Panc1 (cell line): ENCODE measurements at regions not wholly inside any gene's neighbourhood (a gene's known extent, or its start where the extent isn't known, plus 50 kb on each side); places are given as distances from the start of the nearest gene placed in this dataset.

Source experiments
- ATAC-seq: fragments of 200-7000 bp; cut with Tn5 transposase; 2 replicates; pipeline ENCODE4 v1.9.1; 2020; ENCODE audit warnings: mild to moderate bottlenecking, moderate library complexity
- BruUV-seq: library from RNA; stranded (reverse); fragments of 400-500 nt; replicated peaks from 2 replicates; lab custom pipeline; 2021; lab: Mats Ljungman, UMichigan
- CTCF ChIA-PET: fragments of 300-600 bp; sonication (Branson Sonifier 250); formaldehyde crosslinking; loops from one replicate; lab custom pipeline; 2022; ENCODE audit warnings: antibody characterized with exemption; lab: Charles Lee
- POLR2A ChIA-PET: fragments of 300-600 bp; sonication (Branson Sonifier 250); formaldehyde crosslinking; loops from one replicate; lab custom pipeline; 2022; ENCODE audit warnings: antibody characterized with exemption; lab: Charles Lee
- DNase-seq: peaks from one replicate; pipeline ENCODE4 v3.0.0-alpha.2; 2010; ENCODE audit warnings: low read depth, low spot score
- H3K27ac ChIP-seq: 2 replicates; pipeline ENCODE4 v1.5.1; 2011; ENCODE audit warnings: mild to moderate bottlenecking, low read length, inconsistent platforms
- H3K27me3 ChIP-seq: fragments of 200-500 bp; sonication (Bioruptor generic); 2 replicates; pipeline ENCODE4 v1.6.0; 2014; ENCODE audit warnings: low read length, inconsistent platforms; ENCODE audit not compliant: control insufficient read depth, insufficient read depth
- H3K36me3 ChIP-seq: fragments of 200-500 bp; sonication (Bioruptor generic); 2 replicates; pipeline ENCODE4 v1.5.1; 2014; ENCODE audit warnings: inconsistent platforms, mild to moderate bottlenecking, low read length, moderate library complexity; ENCODE audit not compliant: control insufficient read depth, insufficient read depth
- H3K4me1 ChIP-seq: 2 replicates; pipeline ENCODE4 v1.5.1; 2011; ENCODE audit warnings: inconsistent platforms, mild to moderate bottlenecking, low read length, moderate library complexity; ENCODE audit not compliant: control insufficient read depth, insufficient read depth
- H3K4me3 ChIP-seq, 2 experiments: 2 replicates each; pipeline ENCODE4 v1.5.1; 2011 to 2012; ENCODE audit warnings: low read depth in 2 of 2, low read length in 2 of 2, mild to moderate bottlenecking in 2 of 2, inconsistent platforms in 1 of 2, moderate library complexity in 1 of 2
- H3K9me3 ChIP-seq: fragments of 200-500 bp; sonication (Bioruptor generic); 2 replicates; pipeline ENCODE4 v1.5.1; 2014; ENCODE audit warnings: low read depth, mild to moderate bottlenecking, inconsistent platforms, low read length, moderate library complexity; ENCODE audit not compliant: control insufficient read depth, insufficient read depth
- CTCF ChIP-seq: fragments of 450-650 bp; IDR thresholded peaks from 2 replicates; pipeline ENCODE4 v1.5.1; 2017; ENCODE audit warnings: mild to moderate bottlenecking
- POLR2AphosphoS5 ChIP-seq: IDR thresholded peaks from 2 replicates; pipeline ENCODE4 v1.6.1; 2012; ENCODE audit warnings: mild to moderate bottlenecking, low read depth, low read length, moderate library complexity
- REST ChIP-seq, 2 experiments: IDR thresholded peaks; 2 replicates each; pipeline ENCODE4 v1.6.1; 2011 to 2012; ENCODE audit warnings: low read depth in 2 of 2, control low read depth in 1 of 2, low read length in 1 of 2, mild to moderate bottlenecking in 1 of 2, moderate library complexity in 1 of 2; ENCODE audit not compliant: insufficient read depth in 1 of 2
- SIN3A ChIP-seq: IDR thresholded peaks from 2 replicates; pipeline ENCODE4 v1.6.1; 2012; ENCODE audit warnings: low read depth, mild to moderate bottlenecking, low read length, moderate library complexity, borderline replicate concordance; ENCODE audit not compliant: insufficient read depth
- TCF7L2 ChIP-seq: IDR thresholded peaks from 2 replicates; pipeline ENCODE4 v1.6.1; 2011; ENCODE audit warnings: mild to moderate bottlenecking, low read depth, low read length, inconsistent platforms
- in situ Hi-C: cut with HindIII; loops from 2 replicates; pipeline ENCODE4 v1.10.0; 2016; ENCODE audit warnings: low sequenced_read_pairs, low pct_unique_long_range_greater_than_20kb
- intact Hi-C: fragments of 100-400 bp; cut with micrococcal nuclease; formaldehyde crosslinking; loops from one replicate; pipeline ENCODE4 v1.10.0; 2022; ENCODE audit not compliant: unreplicated experiment

GRCh38 chr3:89845053-89845452 lies 737.6 kb downstream of the EPHA3 start:
- no peaks in the 10 kb centered on the region for H3K36me3 ChIP-seq
- H3K27ac ChIP-seq, result no peak overlapping the region
- in situ Hi-C loops, result no loop called here
- ATAC-seq (no peak), DNase-seq (no peak)
- no peaks in the 10 kb centered on the region for H3K27me3 ChIP-seq
- no TSS peak for BruUV-seq
- TF ChIP-seq TCF7L2, result no peak
- TF ChIP-seq CTCF, result no peak
- no peak for TF ChIP-seq SIN3A
- ChIA-PET CTCF (no interaction called here), POLR2A (no interaction called here)
- intact Hi-C loops, result no loop called here
- H3K9me3 ChIP-seq, result no peaks in the 10 kb centered on the region
- no peak overlapping the region for H3K4me3 ChIP-seq
- H3K4me1 ChIP-seq, result no peaks in the 10 kb centered on the region

GRCh38 chr3:89847955-89848354 lies 740.5 kb downstream of the EPHA3 start:
- no TSS peak for BruUV-seq
- Histone ChIP-seq H3K36me3 (no peaks in the 10 kb centered on the region), H3K9me3 (no peaks in the 10 kb centered on the region), H3K27ac (no peak overlapping the region), H3K4me3 (no peak overlapping the region), H3K4me1 (no peaks in the 10 kb centered on the region), H3K27me3 (no peaks in the 10 kb centered on the region)
- ChIA-PET CTCF (no interaction called here), POLR2A (no interaction called here)
- in situ Hi-C loops, result no loop called here
- DNase-seq (no peak), ATAC-seq (no peak)
- intact Hi-C loops, result no loop called here
- no peak for TF ChIP-seq POLR2AphosphoS5

GRCh38 chr3:89851974-89852621 lies 744.7 kb downstream of the EPHA3 start:
- POLR2A ChIA-PET, result no interaction called here
- H3K9me3 ChIP-seq, result no peaks in the 10 kb centered on the region
- intact Hi-C loops (no loop called here), in situ Hi-C loops (no loop called here)
- DNase-seq, result no peak
- TF ChIP-seq CTCF, result peak; percentile 45
- no peak for TF ChIP-seq POLR2AphosphoS5
- no peaks in the 10 kb centered on the region for H3K27me3 ChIP-seq
- no peaks in the 10 kb centered on the region for H3K36me3 ChIP-seq
- H3K27ac ChIP-seq, result no peak overlapping the region
- ATAC-seq, result no peak
- BruUV-seq, result no TSS peak
- H3K4me3 ChIP-seq, result no peak overlapping the region
- no peaks in the 10 kb centered on the region for H3K4me1 ChIP-seq
- CTCF ChIA-PET, result no interaction called here

GRCh38 chr3:89859757-89860156 lies 752.3 kb downstream of the EPHA3 start:
- ATAC-seq, result no peak
- ChIA-PET POLR2A (no interaction called here), CTCF (no interaction called here)
- intact Hi-C loops (no loop called here), in situ Hi-C loops (no loop called here)
- no peak for TF ChIP-seq CTCF
- TF ChIP-seq TCF7L2, result no peak
- no peak for TF ChIP-seq SIN3A
- no peak for TF ChIP-seq POLR2AphosphoS5
- TF ChIP-seq REST (IDR thresholded peaks at IDR 0.05; ENCODE audit: insufficient read depth in 1 of 2, low read depth in 2 of 2, low read length in 1 of 2), result no peak
- Histone ChIP-seq H3K27me3 (no peaks in the 10 kb centered on the region), H3K27ac (no peak overlapping the region), H3K4me3 (no peak overlapping the region), H3K9me3 (no peaks in the 10 kb centered on the region), H3K4me1 (no peaks in the 10 kb centered on the region), H3K36me3 (no peaks in the 10 kb centered on the region)
- no TSS peak for BruUV-seq
- DNase-seq, result no peak
